NB4 (cell line): ENCODE measurements at regions not wholly inside any gene's neighbourhood (a gene's known extent, or its start where the extent isn't known, plus 50 kb on each side); places are given as distances from the start of the nearest gene placed in this dataset.

Experiments
- POLR2A ChIP-seq: IDR thresholded peaks from 2 replicates; pipeline ENCODE4 v1.6.1; 2011; ENCODE audit warnings: mild to moderate bottlenecking; ENCODE audit not compliant: insufficient read length; ENCODE audit errors: extremely low read depth
- TF ChIP-seq, protein P1 (sequence below): IDR thresholded peaks from one replicate; pipeline ENCODE4 v1.5.1; 2012; ENCODE audit warnings: low read depth, low read length
- TF ChIP-seq, protein P2 (sequence below): IDR thresholded peaks from 2 replicates; pipeline ENCODE4 v1.6.1; 2011; ENCODE audit warnings: low read depth, low read length

GRCh38 chr2:104049981-104050380 lies 803.9 kb upstream of the POU3F3 start:
- no peak for TF ChIP-seq POLR2A
- TF ChIP-seq, protein P1, sequence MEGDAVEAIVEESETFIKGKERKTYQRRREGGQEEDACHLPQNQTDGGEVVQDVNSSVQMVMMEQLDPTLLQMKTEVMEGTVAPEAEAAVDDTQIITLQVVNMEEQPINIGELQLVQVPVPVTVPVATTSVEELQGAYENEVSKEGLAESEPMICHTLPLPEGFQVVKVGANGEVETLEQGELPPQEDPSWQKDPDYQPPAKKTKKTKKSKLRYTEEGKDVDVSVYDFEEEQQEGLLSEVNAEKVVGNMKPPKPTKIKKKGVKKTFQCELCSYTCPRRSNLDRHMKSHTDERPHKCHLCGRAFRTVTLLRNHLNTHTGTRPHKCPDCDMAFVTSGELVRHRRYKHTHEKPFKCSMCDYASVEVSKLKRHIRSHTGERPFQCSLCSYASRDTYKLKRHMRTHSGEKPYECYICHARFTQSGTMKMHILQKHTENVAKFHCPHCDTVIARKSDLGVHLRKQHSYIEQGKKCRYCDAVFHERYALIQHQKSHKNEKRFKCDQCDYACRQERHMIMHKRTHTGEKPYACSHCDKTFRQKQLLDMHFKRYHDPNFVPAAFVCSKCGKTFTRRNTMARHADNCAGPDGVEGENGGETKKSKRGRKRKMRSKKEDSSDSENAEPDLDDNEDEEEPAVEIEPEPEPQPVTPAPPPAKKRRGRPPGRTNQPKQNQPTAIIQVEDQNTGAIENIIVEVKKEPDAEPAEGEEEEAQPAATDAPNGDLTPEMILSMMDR = no peak
- TF ChIP-seq, protein P2, sequence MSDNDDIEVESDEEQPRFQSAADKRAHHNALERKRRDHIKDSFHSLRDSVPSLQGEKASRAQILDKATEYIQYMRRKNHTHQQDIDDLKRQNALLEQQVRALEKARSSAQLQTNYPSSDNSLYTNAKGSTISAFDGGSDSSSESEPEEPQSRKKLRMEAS = no peak
